ENCODE measurements at regions not wholly inside any gene's neighbourhood (a gene's known extent, or its start where the extent isn't known, plus 50 kb on each side); places are given as distances from the start of the nearest gene placed in this dataset.

DNA sequence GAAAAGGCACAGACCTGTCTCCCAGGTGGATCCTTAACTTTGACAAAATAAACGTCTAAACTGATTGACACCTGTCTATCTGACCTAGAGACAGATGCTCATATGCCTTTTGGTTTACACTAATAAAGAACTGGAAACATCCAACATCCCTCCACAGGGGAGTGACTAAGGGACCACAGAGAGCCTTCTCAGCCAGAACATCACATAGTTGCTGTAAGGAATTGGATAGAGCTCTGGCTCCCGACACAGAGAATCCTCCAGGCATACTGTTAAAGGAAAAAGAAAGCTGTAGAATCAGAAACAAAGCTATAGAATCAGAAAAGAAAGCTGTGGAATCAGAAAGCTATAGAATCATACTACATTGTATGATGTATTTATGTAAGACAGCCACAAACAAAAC is 258.8 kb downstream of the STK31 start:
- H3K4me3 ChIP-seq (ENCODE audit: control insufficient read depth, low read depth, low read length), result no peak overlapping the region
- TF ChIP-seq, protein P1, sequence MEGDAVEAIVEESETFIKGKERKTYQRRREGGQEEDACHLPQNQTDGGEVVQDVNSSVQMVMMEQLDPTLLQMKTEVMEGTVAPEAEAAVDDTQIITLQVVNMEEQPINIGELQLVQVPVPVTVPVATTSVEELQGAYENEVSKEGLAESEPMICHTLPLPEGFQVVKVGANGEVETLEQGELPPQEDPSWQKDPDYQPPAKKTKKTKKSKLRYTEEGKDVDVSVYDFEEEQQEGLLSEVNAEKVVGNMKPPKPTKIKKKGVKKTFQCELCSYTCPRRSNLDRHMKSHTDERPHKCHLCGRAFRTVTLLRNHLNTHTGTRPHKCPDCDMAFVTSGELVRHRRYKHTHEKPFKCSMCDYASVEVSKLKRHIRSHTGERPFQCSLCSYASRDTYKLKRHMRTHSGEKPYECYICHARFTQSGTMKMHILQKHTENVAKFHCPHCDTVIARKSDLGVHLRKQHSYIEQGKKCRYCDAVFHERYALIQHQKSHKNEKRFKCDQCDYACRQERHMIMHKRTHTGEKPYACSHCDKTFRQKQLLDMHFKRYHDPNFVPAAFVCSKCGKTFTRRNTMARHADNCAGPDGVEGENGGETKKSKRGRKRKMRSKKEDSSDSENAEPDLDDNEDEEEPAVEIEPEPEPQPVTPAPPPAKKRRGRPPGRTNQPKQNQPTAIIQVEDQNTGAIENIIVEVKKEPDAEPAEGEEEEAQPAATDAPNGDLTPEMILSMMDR (conservative IDR thresholded peaks at IDR 0.05; ENCODE audit: control insufficient read depth, insufficient read depth, low read depth, low read length), result no peak
- no peak for DNase-seq (ENCODE audit: low read depth)

DNA sequence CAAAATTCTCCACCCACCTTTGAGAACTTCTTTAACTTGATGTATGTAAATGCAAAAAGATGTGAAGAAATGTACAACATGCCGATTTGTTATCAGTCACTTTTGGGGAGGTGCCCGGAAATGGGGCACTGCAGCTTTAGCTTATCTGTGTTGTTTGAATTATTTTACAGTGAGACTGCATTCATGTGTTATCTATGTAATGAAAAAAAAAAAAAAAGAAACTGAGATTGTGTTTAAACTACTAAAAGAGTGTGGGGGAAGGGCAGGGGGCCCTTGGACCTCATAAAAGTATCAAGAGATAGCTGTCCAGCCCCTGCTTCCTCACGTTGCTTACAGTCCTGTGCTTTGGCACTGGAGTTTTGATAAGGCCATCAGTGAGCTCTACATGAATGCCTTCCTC is 259.4 kb downstream of the STK31 start:
- TF ChIP-seq, protein P1 (conservative IDR thresholded peaks at IDR 0.05; ENCODE audit: control insufficient read depth, insufficient read depth, low read depth, low read length), result no peak

DNA sequence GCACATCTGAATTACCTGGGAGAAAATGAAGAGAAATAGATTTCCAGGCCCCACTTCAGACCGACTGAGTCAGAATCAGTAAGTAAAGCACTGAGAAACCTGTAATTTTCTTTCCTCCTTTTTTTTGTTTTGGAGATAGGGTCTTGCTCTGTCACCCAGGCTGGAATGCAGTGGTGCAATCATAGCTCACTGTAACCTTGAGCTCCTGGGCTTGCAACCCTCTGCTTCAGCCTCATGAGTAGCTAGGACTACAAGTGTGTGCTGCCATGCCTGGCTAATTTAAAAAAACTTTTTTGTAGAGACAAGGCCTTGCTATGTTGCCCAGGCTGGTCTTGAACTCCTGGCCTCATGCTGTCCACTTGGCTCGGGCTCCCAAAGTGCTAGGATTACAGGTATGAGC is 260.2 kb downstream of the STK31 start:
- TF ChIP-seq, protein P1 (conservative IDR thresholded peaks at IDR 0.05; ENCODE audit: control insufficient read depth, insufficient read depth, low read depth, low read length), result no peak
- H3K4me3 ChIP-seq (ENCODE audit: control insufficient read depth, low read depth, low read length), result no peak overlapping the region
- DNase-seq (ENCODE audit: low read depth), result no peak

More for the DNA sequence above, 259.4 kb downstream of the STK31 start:
- no peak for DNase-seq (ENCODE audit: low read depth)
- H3K4me3 ChIP-seq (ENCODE audit: control insufficient read depth, low read depth, low read length), result no peak overlapping the region

DNA sequence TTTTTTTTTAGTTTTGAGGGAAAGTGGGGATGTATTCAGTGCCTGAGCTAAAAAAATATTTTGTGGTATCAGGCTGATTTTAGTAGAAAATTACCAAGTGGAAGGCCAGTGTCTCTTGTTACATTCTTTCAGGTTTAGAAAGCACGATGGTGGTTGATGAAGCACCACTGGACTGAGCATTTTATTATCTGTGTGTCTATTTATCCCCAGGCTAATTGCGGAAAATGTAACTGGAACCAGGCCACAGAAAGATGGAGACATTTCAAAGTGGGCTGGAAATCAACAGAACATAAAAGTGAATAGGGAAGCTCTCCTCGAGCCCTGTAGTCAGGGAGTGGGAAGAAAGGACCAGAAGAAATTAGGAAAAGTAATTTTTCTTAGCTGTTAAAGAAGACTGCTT is 261.0 kb downstream of the STK31 start:
- H3K4me3 ChIP-seq (ENCODE audit: control insufficient read depth, low read depth, low read length), result no peak overlapping the region
- no peak for DNase-seq (ENCODE audit: low read depth)
- TF ChIP-seq, protein P1 (conservative IDR thresholded peaks at IDR 0.05; ENCODE audit: control insufficient read depth, insufficient read depth, low read depth, low read length), result no peak

DNA sequence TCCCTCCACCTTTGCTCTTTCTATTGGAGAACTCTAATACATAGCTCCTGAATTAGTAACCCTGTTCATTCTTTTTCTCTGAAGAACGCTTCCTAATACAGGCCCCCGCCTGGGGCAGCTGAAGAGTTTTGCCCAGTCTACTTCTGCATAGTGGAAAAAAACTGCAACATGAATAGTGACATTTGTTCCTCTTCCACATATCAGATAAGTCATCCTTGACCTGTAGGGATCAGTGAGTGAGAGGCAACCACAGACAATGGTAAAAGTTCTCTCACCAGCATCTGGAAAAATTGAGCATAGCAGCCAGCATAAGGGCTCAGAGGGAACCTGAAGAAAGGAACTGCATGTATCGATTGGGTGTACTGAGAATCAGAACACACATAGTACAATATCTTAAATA is 262.0 kb downstream of the STK31 start:
- H3K4me3 ChIP-seq (ENCODE audit: control insufficient read depth, low read depth, low read length), result no peak overlapping the region
- TF ChIP-seq, protein P1 (conservative IDR thresholded peaks at IDR 0.05; ENCODE audit: control insufficient read depth, insufficient read depth, low read depth, low read length), result no peak
- no peak for DNase-seq (ENCODE audit: low read depth)

DNA sequence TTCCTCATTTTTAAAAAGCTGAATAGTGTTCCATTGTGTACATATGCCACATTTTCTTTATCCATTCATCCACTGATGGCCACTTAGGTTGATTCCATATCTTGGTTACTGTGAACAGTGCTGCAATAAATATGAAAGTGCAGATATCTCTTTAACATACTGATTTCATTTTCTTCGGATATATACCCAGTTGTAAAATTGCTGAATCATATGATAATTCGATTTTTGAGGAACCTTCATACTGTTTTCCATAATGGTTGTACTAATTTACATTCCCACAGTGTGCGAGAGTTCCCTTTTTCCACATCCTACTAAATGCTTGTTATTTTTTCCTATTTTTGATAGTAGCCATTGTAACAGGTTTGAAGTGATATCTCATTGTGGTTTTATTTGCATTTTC is 263.2 kb downstream of the STK31 start:
- no peak for DNase-seq (ENCODE audit: low read depth)
- TF ChIP-seq, protein P1 (conservative IDR thresholded peaks at IDR 0.05; ENCODE audit: control insufficient read depth, insufficient read depth, low read depth, low read length), result no peak
- no peak overlapping the region for H3K4me3 ChIP-seq (ENCODE audit: control insufficient read depth, low read depth, low read length)

DNA sequence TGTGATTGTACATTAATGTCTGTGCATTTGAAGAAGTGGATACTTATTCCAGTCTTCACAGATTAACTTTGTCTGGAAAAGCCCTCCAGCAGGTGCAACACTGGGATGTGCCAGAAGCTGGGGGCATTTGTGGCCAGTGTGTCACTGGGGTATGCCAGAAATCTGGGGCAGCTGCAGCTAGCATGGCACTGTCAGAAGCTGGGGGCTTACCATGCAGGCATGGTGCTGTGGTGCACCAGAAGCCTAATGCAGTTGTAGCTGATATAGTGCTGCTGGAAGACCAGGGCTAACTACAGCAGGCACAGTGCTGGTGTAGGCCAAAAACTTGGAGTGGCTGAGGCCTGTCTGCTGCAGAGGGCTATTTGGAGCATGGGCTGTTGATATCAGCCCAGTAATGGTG is 270.1 kb downstream of the STK31 start:
- no peak for DNase-seq (ENCODE audit: low read depth)
- no peak overlapping the region for H3K4me3 ChIP-seq (ENCODE audit: control insufficient read depth, low read depth, low read length)
- TF ChIP-seq, protein P1 (conservative IDR thresholded peaks at IDR 0.05; ENCODE audit: control insufficient read depth, insufficient read depth, low read depth, low read length), result no peak
